T-helper 9 cell (primary cell): ENCODE measurements at regions not wholly inside any gene's neighbourhood (a gene's known extent, or its start where the extent isn't known, plus 50 kb on each side); places are given as distances from the start of the nearest gene placed in this dataset.

Experiments
- DNase-seq: peaks from one replicate; pipeline ENCODE4 v3.0.0-alpha.2; 2020

- no peak for DNase-seq
These were observed 139.6 kb upstream of the FAM20A start for GRCh38 chr17:68740555-68741447.

GRCh38 chr17:68737761-68738443 is 136.7 kb upstream of the FAM20A start:
- no peak for DNase-seq

GRCh38 chr17:68734931-68735330 is 133.8 kb upstream of the FAM20A start:
- no peak for DNase-seq

GRCh38 chr17:68734187-68734900 is 133.2 kb upstream of the FAM20A start:
- no peak for DNase-seq

GRCh38 chr17:68733241-68734176 is 132.3 kb upstream of the FAM20A start:
- no peak for DNase-seq

- DNase-seq, result no peak
These were observed 131.2 kb upstream of the FAM20A start for GRCh38 chr17:68732301-68732749.

- DNase-seq, result no peak
These were observed 130.3 kb upstream of the FAM20A start for GRCh38 chr17:68731465-68731864.

GRCh38 chr17:68719431-68719830 is 118.3 kb upstream of the FAM20A start:
- no peak for DNase-seq

GRCh38 chr17:68718926-68719325 is 117.8 kb upstream of the FAM20A start:
- DNase-seq, result no peak

GRCh38 chr17:68718465-68718864 is 117.3 kb upstream of the FAM20A start:
- DNase-seq, result no peak

- no peak for DNase-seq
These were observed 113.5 kb upstream of the FAM20A start for GRCh38 chr17:68714676-68715075.

- DNase-seq, result no peak
These were observed 110.7 kb upstream of the FAM20A start for GRCh38 chr17:68711858-68712257.

GRCh38 chr17:68710976-68711375 is 109.8 kb upstream of the FAM20A start:
- no peak for DNase-seq

- no peak for DNase-seq
These were observed 109.0 kb upstream of the FAM20A start for GRCh38 chr17:68710035-68710780.

GRCh38 chr17:68709461-68709860 is 108.3 kb upstream of the FAM20A start:
- DNase-seq, result no peak

GRCh38 chr17:68707031-68707430 is 105.9 kb upstream of the FAM20A start:
- DNase-seq, result no peak

GRCh38 chr17:68706356-68706920 is 105.3 kb upstream of the FAM20A start:
- DNase-seq, result no peak

- no peak for DNase-seq
These were observed 104.5 kb upstream of the FAM20A start for GRCh38 chr17:68705714-68706076.

GRCh38 chr17:68704871-68705713 is 103.9 kb upstream of the FAM20A start:
- no peak for DNase-seq

- DNase-seq, result no peak
These were observed 99.9 kb upstream of the FAM20A start for GRCh38 chr17:68701046-68701445.
